ENCODE measurements at regions not wholly inside any gene's neighbourhood (a gene's known extent, or its start where the extent isn't known, plus 50 kb on each side); places are given as distances from the start of the nearest gene placed in this dataset.
"Not testable (repeated sequence)": the region's sequence is repeated elsewhere in the genome, so short reads cannot be mapped to it uniquely, and the experiment has no call there.

GRCh38 chr20:47990507-47991150 lies 205.3 kb upstream of the SULF2 start:
- DNase-seq = no peak

- no peak for DNase-seq
Observed at GRCh38 chr20:47989957-47990356, 204.7 kb upstream of the SULF2 start.

- DNase-seq = no peak
Observed at GRCh38 chr20:47988676-47989075, 203.4 kb upstream of the SULF2 start.

- no peak for DNase-seq
Observed at GRCh38 chr20:47985092-47985850, 200.0 kb upstream of the SULF2 start.

GRCh38 chr20:47984437-47984836 lies 199.2 kb upstream of the SULF2 start:
- no peak for DNase-seq

- DNase-seq = not testable (repeated sequence)
Observed at GRCh38 chr20:47983642-47984041, 198.4 kb upstream of the SULF2 start.

- no peak for DNase-seq
Observed at GRCh38 chr20:47982574-47983360, 197.5 kb upstream of the SULF2 start.

- no peak for DNase-seq
Observed at GRCh38 chr20:47981222-47981621, 195.9 kb upstream of the SULF2 start.

GRCh38 chr20:47980336-47981177 lies 195.3 kb upstream of the SULF2 start:
- no peak for DNase-seq

- not testable (repeated sequence) for DNase-seq
Observed at GRCh38 chr20:47979361-47980095, 194.2 kb upstream of the SULF2 start.

- DNase-seq = not testable (repeated sequence)
Observed at GRCh38 chr20:47978428-47979120, 193.3 kb upstream of the SULF2 start.

- DNase-seq = not testable (repeated sequence)
Observed at GRCh38 chr20:47977789-47978252, 192.5 kb upstream of the SULF2 start.

GRCh38 chr20:47977017-47977788 lies 191.9 kb upstream of the SULF2 start:
- DNase-seq = not testable (repeated sequence)

GRCh38 chr20:47974234-47974878 lies 189.1 kb upstream of the SULF2 start:
- no peak for DNase-seq

GRCh38 chr20:47973519-47974233 lies 188.4 kb upstream of the SULF2 start:
- DNase-seq = no peak

GRCh38 chr20:47972916-47973309 lies 187.6 kb upstream of the SULF2 start:
- no peak for DNase-seq

- not testable (repeated sequence) for DNase-seq
Observed at GRCh38 chr20:47972297-47972915, 187.1 kb upstream of the SULF2 start.

- DNase-seq = no peak
Observed at GRCh38 chr20:47971058-47971791, 185.9 kb upstream of the SULF2 start.
